ENCODE measurements at regions not wholly inside any gene's neighbourhood (a gene's known extent, or its start where the extent isn't known, plus 50 kb on each side); places are given as distances from the start of the nearest gene placed in this dataset.

GRCh38 chr15:69991551-69991980 is 106.2 kb downstream of the TLE3 start:
- no peak for DNase-seq (ENCODE audit: low spot score)

- no peak for DNase-seq (ENCODE audit: low spot score)
Observed at GRCh38 chr15:69992348-69992747, 105.4 kb downstream of the TLE3 start.

- no peak for DNase-seq (ENCODE audit: low spot score)
Observed at GRCh38 chr15:69994429-69995205, 103.1 kb downstream of the TLE3 start.

- no peak for DNase-seq (ENCODE audit: low spot score)
Observed at GRCh38 chr15:69996321-69997160, 101.2 kb downstream of the TLE3 start.

DNA sequence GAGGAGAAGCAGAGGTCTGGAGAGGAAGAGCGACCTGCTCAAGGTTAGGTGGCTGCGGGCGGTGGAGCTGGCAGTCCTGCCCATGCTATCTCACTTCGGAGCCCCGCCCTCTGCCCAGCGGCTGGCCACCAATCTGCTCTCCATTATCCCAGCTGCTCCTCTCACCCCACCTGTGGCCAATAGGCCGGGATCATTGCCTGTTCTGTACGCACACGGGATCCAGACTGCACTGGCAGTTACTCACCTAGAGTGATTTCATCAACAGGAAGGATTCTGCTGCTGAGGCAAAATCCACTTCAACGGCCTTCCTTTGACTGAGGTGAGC is 100.6 kb downstream of the TLE3 start:
- no peak for DNase-seq (ENCODE audit: low spot score)
